PC-9 (cell line): ENCODE measurements at regions not wholly inside any gene's neighbourhood (a gene's known extent, or its start where the extent isn't known, plus 50 kb on each side); places are given as distances from the start of the nearest gene placed in this dataset.

Experiments used
- BruUV-seq: library from RNA; stranded (reverse); fragments of 400-500 nt; replicated peaks from 2 replicates; lab custom pipeline; 2021; lab: Mats Ljungman, UMichigan
- CTCF ChIA-PET: fragments of 300-600 bp; sonication (Branson Sonifier 250); formaldehyde crosslinking; loops from one replicate; lab custom pipeline; 2022; ENCODE audit warnings: antibody characterized with exemption; lab: Charles Lee
- POLR2A ChIA-PET: fragments of 300-600 bp; sonication (Branson Sonifier 250); formaldehyde crosslinking; loops from one replicate; lab custom pipeline; 2022; ENCODE audit warnings: antibody characterized with exemption; ENCODE audit not compliant: unreplicated experiment; lab: Charles Lee
- DNase-seq, 2 experiments: peaks; one replicate each; pipeline versions ENCODE4 v3.0.0 to v3.0.0-alpha.2; 2015 to 2022; ENCODE audit warnings: mixed read lengths in 1 of 2
- H2AFZ ChIP-seq: fragments of 200-600 bp; sonication (generic); 2 replicates; pipeline ENCODE4 v1.8.1; 2017; ENCODE audit warnings: antibody characterized with exemption
- H3F3A ChIP-seq: fragments of 200-600 bp; sonication (generic); 2 replicates; pipeline ENCODE4 v1.8.1; 2017; ENCODE audit warnings: antibody characterized with exemption, mild to moderate bottlenecking, low read depth; ENCODE audit not compliant: insufficient read depth
- H3K27ac ChIP-seq: fragments of 200-600 bp; sonication (generic); 2 replicates; pipeline ENCODE4 v1.6.1; 2016; ENCODE audit warnings: mixed run types
- H3K27me3 ChIP-seq: fragments of 200-600 bp; sonication (generic); 2 replicates; pipeline ENCODE4 v1.6.1; 2016; ENCODE audit warnings: low read depth, mixed run types; ENCODE audit not compliant: insufficient read depth
- H3K36me3 ChIP-seq: fragments of 200-600 bp; sonication (generic); 2 replicates; pipeline ENCODE4 v1.6.1; 2016; ENCODE audit warnings: low read depth, mixed run types
- H3K4me1 ChIP-seq: fragments of 200-600 bp; sonication (generic); replicated peaks from 2 replicates; pipeline ENCODE4 v1.6.1; 2016; ENCODE audit warnings: mixed run types; ENCODE audit not compliant: insufficient read depth
- H3K4me2 ChIP-seq: fragments of 200-600 bp; sonication (generic); 2 replicates; pipeline ENCODE4 v1.6.1; 2017; ENCODE audit warnings: mixed run types
- H3K4me3 ChIP-seq: fragments of 200-600 bp; sonication (generic); 2 replicates; pipeline ENCODE4 v1.6.1; 2016; ENCODE audit warnings: mixed run types
- H3K79me2 ChIP-seq: fragments of 200-600 bp; sonication (generic); 2 replicates; pipeline ENCODE4 v1.6.1; 2017; ENCODE audit warnings: low read depth, mixed run types
- H3K9me2 ChIP-seq: fragments of 200-600 bp; sonication (generic); 2 replicates; pipeline ENCODE4 v1.8.1; 2017; ENCODE audit warnings: mild to moderate bottlenecking; ENCODE audit not compliant: insufficient read depth
- H3K9me3 ChIP-seq: fragments of 200-600 bp; sonication (generic); 2 replicates; pipeline ENCODE4 v1.8.1; 2016; ENCODE audit warnings: low read depth; ENCODE audit not compliant: insufficient read depth
- H4K20me1 ChIP-seq: fragments of 200-600 bp; sonication (generic); 2 replicates; pipeline ENCODE4 v1.8.1; 2017; ENCODE audit not compliant: insufficient read depth
- EZH2 ChIP-seq: fragments of 200-600 bp; sonication (generic); IDR thresholded peaks from 2 replicates; pipeline ENCODE4 v1.8.0; 2017; ENCODE audit warnings: antibody characterized with exemption, low read depth
- intact Hi-C: fragments of 100-400 bp; cut with micrococcal nuclease; formaldehyde crosslinking; loops from one replicate; pipeline ENCODE4 v1.10.0; 2022; ENCODE audit not compliant: unreplicated experiment
- TF ChIP-seq, protein P1 (sequence below): fragments of 200-600 bp; sonication (generic); conservative IDR thresholded peaks from 2 replicates; pipeline ENCODE4 v1.6.1; 2017; ENCODE audit warnings: mixed run types, antibody characterized with exemption, mild to moderate bottlenecking, moderate library complexity

DNA sequence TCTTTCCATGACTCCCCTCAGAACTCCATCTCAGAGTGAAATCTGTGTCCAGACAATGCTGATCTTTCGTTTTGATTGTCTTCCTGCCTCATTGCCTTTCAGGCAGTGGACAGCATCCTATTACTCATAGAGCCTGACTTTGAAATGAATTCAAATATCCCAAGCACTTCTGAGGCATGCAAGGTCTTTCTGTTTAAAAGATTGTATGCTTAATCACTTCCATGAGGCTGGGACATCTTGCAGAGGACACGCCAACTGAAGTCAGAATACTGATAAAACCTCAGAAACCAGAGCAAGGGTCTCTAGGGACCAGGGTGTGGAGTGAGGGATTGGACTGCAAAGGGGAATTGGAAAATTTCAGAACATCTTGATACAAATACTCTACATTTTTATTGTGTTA is 836.5 kb upstream of the ID2 start:
- no peaks in the 10 kb centered on the region for H3K9me3 ChIP-seq
- CTCF ChIA-PET, result no interaction called here
- no peaks in the 10 kb centered on the region for H3F3A ChIP-seq
- POLR2A ChIA-PET, result no interaction called here
- H3K27me3 ChIP-seq, result peaks cover 28% of the 10 kb centered on the region; the same call in 1 of the 2 replicates
- H3K4me2 ChIP-seq, result no peak overlapping the region
- H3K36me3 ChIP-seq, result no peaks in the 10 kb centered on the region
- H3K4me3 ChIP-seq, result no peak overlapping the region
- H4K20me1 ChIP-seq, result no peaks in the 10 kb centered on the region; the same call in 1 of the 2 replicates
- no peak overlapping the region for H2AFZ ChIP-seq
- H3K9me2 ChIP-seq, result no peaks in the 10 kb centered on the region
- TF ChIP-seq, protein P1, sequence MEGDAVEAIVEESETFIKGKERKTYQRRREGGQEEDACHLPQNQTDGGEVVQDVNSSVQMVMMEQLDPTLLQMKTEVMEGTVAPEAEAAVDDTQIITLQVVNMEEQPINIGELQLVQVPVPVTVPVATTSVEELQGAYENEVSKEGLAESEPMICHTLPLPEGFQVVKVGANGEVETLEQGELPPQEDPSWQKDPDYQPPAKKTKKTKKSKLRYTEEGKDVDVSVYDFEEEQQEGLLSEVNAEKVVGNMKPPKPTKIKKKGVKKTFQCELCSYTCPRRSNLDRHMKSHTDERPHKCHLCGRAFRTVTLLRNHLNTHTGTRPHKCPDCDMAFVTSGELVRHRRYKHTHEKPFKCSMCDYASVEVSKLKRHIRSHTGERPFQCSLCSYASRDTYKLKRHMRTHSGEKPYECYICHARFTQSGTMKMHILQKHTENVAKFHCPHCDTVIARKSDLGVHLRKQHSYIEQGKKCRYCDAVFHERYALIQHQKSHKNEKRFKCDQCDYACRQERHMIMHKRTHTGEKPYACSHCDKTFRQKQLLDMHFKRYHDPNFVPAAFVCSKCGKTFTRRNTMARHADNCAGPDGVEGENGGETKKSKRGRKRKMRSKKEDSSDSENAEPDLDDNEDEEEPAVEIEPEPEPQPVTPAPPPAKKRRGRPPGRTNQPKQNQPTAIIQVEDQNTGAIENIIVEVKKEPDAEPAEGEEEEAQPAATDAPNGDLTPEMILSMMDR, result no peak
- TF ChIP-seq EZH2, result no peak
- DNase-seq, result no peak
- H3K27ac ChIP-seq, result no peak overlapping the region
- no peaks in the 10 kb centered on the region for H3K4me1 ChIP-seq
- BruUV-seq, result no TSS peak
- intact Hi-C loops, result no loop called here
- H3K79me2 ChIP-seq, result no peaks in the 10 kb centered on the region

DNA sequence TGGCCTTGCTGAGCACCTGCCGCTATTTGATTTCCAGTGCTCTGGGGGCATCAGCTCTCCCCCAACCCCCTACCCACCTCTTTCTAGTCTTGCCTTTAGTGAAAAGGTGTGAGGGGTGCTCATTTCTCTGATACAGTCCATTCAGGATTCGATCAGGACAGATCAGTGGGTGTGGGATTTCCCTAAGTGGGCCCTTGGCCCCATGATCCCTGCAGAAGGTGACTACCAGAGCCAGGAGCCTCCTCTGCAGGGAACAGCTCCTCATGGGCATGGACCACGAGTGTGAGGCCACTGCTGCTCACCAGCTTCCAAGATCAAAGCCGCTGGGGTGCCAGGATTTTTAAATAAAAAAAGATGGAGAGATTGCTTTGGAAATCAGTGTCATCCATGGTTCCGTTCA is 835.2 kb upstream of the ID2 start:
- no peaks in the 10 kb centered on the region for H3K36me3 ChIP-seq
- BruUV-seq, result no TSS peak
- no peaks in the 10 kb centered on the region for H3K79me2 ChIP-seq
- no peak for DNase-seq
- H4K20me1 ChIP-seq, result no peaks in the 10 kb centered on the region; the same call in 1 of the 2 replicates
- no peak overlapping the region for H2AFZ ChIP-seq
- H3F3A ChIP-seq, result no peaks in the 10 kb centered on the region
- TF ChIP-seq, protein P1, result no peak
- no peak for TF ChIP-seq EZH2
- ChIA-PET POLR2A (no interaction called here), CTCF (no interaction called here)
- H3K9me3 ChIP-seq, result no peaks in the 10 kb centered on the region
- H3K4me1 ChIP-seq, result no peaks in the 10 kb centered on the region
- no peak overlapping the region for H3K4me2 ChIP-seq
- peaks cover 32% of the 10 kb centered on the region; the same call in 1 of the 2 replicates for H3K27me3 ChIP-seq
- H3K4me3 ChIP-seq, result no peak overlapping the region
- no peak overlapping the region for H3K27ac ChIP-seq
- intact Hi-C loops, result no loop called here
- H3K9me2 ChIP-seq, result no peaks in the 10 kb centered on the region

DNA sequence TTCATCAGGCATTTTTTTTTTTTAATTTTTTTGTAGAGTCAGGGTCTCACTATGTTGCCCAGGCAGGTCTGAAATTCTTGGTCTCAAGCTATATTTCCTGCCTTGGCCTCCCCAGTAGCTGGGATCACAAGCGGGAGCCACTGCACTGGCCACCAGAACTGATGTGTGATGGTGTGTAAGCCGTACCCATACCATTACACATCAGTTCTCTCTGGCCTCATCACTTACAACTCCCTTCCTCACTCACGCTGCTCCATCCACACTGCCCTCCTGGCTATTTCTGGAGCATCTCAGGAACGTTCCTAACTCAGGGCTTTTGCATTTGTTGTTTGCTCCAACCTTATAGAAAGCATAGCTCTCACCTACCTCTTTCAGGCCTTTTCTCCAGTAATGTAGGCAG is 834.5 kb upstream of the ID2 start:
- no peak for DNase-seq
- Histone ChIP-seq H3F3A (no peaks in the 10 kb centered on the region), H3K27ac (no peak overlapping the region), H4K20me1 (no peaks in the 10 kb centered on the region; the same call in 1 of the 2 replicates), H3K4me2 (no peak overlapping the region), H3K4me1 (no peaks in the 10 kb centered on the region), H3K27me3 (peaks cover 32% of the 10 kb centered on the region; the same call in 1 of the 2 replicates), H3K4me3 (no peak overlapping the region), H2AFZ (no peak overlapping the region), H3K36me3 (no peaks in the 10 kb centered on the region), H3K9me3 (no peaks in the 10 kb centered on the region), H3K9me2 (no peaks in the 10 kb centered on the region), H3K79me2 (no peaks in the 10 kb centered on the region)
- TF ChIP-seq, protein P1, result no peak
- TF ChIP-seq EZH2, result no peak
- BruUV-seq, result no TSS peak
- ChIA-PET CTCF (no interaction called here), POLR2A (no interaction called here)
- intact Hi-C loops, result no loop called here
